Umbilical cord (tissue), 1 donor: ENCODE measurements at regions not wholly inside any gene's neighbourhood (a gene's known extent, or its start where the extent isn't known, plus 50 kb on each side); places are given as distances from the start of the nearest gene placed in this dataset.

Experiments used
- DNase-seq: peaks from one replicate; pipeline ENCODE4 v3.0.0-alpha.2; 2015; ENCODE audit warnings: low spot score

DNA sequence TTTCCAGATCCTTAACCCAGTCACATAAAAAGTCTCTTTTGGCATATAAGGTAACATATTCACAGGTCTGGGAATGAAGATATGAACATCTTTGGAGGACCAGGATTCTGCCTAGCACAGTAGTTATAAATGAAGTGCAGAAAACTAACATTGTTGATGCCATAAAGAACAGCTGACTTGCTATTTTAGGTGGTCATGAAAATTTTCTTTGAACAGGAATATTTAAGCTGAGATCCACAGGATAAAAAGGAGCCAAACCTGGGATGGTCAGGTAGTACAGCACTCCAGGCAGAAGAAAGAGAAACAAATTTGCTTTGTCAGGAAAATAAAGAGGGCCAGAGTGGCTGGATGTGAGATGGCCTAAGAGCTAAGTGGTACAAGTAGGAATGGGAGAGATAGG, 80.0 kb downstream of the CENPW start:
- no peak for DNase-seq

DNA sequence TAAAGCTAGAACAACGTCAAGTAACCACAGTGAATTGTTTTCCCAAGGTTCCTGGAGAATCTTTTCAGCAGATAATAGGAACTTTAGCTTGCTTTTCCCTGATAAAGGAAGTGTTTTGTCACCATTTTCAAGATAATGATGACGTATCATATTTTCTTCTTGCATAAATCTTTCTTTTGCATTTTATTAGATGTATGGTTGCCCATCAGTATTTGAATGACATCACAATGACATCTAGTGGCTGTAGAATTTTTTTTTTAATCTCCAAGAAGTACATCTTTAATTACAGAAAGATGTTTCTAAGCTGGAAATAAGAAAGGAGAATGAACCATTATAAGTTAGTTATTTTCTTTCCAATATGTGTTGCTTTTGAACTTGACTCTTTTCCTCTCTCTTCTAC, 83.0 kb downstream of the CENPW start:
- no peak for DNase-seq

DNA sequence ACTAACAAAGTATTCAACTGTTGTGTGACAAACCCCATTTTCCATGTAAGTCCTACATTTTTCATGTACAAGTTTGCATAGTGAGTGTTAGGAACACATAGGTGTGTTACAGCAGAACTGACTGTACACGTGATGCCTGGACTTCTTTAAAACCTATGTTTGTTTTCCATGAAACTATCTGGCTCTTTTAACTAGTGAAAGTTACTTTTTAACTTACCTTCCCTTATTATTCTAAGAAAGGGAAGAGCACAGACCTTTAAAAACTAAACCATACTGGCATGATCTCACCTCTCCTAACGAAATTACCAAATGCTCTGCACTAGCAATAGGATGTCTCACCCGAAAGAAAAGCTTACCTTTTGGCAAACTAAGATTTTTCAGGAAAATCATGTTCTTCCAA, 87.8 kb downstream of the CENPW start:
- no peak for DNase-seq

DNA sequence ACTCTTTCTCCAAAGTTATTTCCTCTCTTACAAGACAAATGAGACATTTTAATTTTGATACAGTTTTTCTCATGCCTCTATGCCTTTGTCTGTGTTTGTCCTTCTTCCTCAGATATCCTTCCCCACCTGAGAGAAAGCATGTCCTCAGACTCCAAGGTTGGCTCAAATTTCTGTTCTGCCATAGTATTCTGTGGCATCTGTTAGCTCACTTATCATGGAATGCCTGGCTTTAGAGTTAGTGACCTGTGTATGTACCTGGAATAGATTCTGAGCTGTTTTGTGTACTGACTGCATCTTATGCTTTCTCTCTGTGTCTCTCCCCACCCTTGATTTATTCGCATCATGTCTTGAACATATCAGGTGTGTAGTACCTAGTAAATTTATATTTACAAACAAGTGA, 90.0 kb downstream of the CENPW start:
- DNase-seq, result no peak

DNA sequence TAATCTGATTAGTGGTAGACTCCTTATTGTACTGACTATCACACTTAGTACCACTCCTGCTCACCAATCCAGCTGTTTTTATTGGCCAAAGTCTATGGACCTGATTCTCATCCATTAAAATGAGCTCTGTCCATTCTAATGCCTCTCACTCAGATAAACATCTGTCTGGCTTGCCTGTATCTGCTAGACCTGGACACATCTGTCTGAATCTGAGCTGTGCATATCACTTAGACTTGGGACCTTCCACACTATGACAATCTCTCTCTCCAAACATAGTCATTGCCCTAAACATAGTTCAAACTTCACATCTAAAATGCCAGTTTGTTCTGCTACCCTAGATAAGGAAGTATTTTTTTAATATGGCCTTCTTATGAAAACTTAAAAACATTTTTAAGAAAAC, 92.6 kb downstream of the CENPW start:
- no peak for DNase-seq

DNA sequence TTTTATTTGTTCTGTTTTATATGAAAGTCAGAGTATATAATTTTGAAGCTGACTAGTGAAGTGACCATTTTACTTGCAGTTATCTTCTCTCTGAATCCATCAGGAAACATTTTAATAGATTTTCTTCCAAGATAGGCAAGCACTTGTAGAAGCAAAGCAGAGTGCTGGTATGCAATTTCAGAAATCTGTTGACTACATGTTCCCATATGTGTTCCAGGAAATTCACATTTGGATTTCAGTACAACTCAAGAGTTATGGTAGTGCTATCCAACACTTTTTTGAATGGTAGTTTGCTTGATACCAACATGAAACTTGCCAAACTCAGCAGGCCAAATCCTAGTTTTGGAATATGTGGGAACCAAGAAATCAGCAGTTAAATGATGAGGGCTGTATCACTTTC, 94.0 kb downstream of the CENPW start:
- no peak for DNase-seq

DNA sequence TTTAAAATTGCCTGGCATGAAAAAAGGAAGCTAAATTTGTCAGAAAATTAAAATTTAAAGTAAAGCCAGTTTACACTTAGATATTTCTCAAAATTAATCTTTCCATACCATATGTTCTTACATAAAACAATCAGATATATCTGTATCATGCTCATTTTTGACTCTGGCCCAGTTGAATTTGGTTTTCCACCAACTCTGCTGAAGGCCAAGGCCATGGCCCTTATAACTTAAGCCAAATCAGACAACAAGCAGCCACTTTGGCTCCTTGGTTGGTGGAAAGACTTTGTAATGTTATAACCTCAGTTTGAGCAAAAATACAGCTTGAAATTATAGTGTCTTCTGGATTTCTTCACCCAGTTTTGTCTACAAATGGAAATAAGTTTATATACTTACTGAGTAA, 97.3 kb downstream of the CENPW start:
- no peak for DNase-seq

DNA sequence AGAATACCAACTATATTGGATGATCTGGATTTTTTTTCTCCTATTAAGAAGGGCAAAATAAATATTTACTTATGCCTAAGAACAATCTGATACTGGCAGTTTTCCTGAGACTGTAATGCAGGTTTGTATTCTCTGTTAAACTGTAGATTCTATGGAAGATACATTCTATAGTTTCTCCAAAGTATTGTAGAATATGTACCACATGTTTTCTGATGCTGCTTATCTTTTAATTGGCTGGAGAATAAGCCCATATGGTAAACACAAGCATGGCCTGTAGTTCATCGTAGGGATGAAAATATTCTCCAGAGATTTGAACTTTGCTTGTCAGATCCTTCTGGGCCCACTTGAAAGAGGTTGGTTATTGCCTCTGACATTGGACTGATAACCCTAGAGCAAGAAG, 99.1 kb downstream of the CENPW start:
- DNase-seq, result no peak

DNA sequence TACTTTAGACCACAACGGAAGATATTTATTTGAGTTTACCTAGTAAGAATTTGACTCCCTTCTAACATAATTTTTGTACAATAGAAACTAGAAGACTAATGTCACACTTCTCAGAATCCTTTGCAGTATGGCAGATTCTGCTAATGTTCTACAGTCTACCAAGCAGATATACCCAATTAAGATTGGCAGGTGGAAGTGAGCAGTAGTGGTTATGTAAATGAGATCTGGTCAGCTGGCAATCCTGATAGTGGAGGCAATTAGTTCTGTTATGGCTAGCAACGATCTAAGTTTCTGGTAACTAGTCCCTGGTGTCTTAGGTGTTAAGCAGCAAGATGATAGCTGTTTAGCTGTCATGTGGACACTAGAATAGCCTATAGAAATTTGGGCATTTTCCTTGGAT, 101.0 kb downstream of the CENPW start:
- DNase-seq, result no peak

DNA sequence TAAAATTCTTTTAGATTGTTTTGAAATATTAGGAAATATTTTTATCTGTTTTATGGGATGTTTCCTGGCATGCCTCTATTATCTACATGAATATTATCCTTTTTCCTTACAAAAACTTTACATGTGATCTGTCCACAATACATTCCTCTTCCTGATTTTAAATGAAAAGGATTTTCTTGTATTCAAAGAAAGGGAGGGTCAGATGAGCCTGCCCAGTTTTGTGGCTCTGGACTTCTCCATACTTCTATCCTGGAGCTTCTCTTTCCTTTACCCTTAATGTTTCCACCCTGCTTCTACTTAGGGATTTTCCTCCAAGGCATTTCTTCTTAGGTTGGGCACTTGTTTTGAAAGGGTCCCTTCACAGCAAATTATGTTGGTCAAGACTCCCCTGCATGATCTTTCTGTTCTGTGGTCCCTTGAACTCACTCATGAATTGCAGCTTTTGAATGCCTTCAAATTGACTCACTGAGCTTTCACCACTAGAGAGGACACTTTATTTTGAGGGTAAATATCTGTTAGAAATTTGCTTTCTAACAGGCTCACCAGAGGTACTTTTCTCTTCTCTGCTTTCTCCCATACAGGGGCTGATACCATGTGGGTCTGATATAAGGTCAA, 104.9 kb downstream of the CENPW start:
- no peak for DNase-seq

DNA sequence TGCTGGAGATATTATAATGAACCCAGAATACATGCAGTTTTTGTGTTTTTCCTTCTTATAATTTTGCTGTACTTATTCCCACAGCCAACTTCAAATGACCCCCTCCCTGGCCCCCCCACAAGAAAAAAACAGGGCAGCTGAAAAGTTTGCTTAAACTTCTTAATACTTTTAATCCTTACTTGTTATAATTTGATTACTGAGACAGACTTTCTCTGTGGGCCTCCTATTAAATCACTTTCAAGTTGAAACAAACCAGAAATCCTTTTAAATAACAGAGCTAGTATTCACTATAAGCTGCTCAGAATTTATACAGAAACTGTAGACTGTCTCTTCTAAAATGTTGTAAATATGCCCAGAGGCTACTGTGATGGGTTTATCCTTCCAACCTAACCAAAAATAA, 106.3 kb downstream of the CENPW start:
- DNase-seq, result peak; percentile 61

DNA sequence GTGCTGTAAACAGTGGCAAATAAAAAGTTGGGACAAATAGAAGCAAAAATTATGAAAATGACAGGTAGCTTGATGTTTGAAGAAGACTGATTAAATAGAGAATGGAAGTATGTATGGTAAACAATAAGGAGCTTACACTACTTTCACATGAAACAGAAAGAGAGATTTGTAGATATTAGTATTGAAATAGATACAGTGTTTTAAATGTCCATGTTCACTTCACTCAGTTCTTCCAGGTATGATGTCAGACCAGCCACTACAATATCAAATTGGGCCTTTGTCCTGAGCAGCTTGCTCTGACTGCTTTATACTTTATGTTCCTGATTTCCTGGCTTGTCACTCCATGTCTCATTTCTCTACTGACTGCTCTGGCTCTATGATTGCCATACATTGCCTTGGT, 107.5 kb downstream of the CENPW start:
- no peak for DNase-seq

DNA sequence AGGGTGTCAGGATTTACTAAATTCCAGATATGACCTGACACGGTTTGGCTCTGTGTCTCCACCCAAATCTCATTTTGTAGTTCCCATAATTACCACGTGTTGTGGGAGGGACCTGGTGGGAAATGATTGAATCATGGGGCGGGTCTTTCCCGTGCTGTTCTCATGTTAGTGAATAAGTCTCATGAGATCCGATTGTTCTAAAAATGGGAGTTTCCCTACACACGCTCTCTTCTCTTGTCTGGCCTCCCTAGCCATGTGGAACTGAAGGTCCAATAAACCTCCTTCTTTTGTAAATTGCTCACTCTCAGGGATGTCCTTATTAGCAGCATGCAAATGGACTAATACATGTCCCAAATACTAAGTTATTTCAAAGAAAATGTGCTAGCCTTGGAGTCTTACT, 121.1 kb downstream of the CENPW start:
- DNase-seq, result no peak

DNA sequence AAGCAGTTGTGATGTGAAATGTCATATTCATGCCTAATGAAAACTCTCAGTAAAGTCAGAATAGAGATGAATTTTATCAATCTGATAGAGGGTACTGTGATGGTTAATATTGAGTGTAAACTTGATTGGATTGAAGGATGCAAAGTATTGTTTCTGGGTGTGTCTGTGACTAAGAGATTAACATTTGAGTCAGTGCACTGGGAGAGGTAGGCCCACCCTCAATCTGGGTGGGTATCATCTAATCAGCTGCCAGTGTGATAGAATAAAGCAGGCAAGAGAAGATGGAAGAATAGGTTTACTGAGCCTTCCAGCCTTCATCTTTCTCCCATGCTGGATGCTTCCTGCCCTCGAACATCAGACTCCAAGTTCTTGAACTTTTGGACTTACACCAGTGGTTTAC, 124.3 kb downstream of the CENPW start:
- DNase-seq, result no peak

DNA sequence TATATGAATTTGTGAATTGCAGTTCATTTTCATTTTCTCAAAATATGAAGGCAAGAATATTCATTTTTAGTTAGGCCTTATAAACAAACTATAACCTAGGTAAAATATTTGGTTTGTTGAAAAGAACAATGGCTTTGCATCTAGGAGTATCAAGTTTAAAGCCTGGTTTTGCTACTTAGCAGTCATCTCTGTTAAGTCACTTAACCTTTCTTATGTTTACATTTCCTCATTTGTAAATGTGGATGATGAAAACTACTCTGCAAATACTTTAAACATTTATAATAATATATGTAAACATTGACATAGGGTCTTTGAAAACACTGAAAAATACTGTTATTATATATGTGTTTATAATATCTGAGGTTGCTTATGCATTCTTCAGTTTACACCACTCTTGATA, 135.5 kb downstream of the CENPW start:
- no peak for DNase-seq

DNA sequence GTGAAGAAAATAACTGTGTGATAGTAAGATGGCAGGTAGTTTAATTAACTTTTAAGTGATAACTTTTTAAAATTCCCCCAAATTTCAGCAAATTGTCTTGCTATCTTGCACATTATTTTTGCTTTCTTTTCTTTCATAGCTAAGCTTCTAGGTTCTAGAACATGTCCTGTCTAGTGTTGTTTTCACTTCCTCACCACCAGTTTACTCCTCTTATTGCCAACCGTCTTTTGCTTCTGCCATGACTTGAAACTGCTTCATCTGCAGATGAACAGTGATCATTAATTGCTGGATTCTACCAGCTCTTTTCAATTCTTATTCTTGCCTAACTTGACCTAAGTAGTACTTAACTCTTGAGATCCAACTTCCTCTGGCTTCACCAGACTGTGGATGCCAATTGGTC, 137.8 kb downstream of the CENPW start:
- no peak for DNase-seq

DNA sequence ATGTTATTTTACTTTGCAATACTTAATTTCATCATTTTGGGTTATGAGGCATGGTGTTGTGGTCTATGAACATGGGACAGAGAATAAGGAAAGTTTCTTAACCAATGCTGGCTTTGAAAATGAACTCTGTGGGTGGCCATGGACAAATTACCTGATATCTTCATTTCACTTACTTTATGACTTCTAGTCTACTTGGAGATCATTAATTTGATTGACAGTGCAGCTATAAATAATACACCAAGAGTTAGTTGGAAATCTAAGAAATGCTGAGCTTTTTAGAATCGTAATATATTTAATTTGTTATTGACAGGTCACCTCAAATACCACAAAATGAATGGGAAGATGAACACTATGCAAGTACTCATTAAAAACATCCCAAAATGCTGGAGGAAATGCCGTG, 140.4 kb downstream of the CENPW start:
- no peak for DNase-seq

DNA sequence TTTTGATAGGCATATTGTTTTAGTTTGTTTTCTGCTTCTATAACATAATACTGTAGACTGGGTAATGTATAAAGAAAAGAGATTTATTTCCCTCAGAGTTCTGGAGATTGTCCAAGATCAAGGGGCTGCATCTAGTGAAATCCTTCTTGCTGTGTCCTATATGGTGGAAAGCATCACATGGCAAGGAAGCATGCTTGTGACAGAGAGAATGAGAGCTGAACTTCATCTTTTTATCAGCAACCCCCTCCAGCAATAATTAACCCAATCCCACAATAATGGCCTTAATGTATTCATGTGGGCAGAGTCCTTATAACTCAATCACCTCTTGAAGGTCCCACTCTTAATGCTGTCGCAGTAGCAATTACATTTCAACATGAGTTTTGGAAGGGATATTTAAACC, 141.4 kb downstream of the CENPW start:
- DNase-seq, result no peak

DNA sequence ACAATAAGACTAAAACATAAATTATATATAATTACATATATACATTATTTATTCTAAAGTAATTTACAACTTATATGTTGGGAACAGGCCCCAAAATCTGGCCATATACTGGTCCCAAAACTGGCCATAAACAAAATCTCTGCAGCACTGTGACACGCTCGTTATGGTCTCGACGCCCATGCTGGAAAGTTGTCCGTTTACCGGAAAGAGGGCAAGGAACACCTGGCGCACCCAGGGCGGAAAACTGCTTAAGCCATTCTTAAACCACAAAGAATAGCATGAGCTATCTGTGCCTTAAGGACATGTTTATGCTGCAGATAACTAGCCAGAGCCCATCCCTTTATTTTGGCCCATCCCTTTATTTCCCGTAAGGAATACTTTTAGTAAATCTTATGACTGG, 164.9 kb downstream of the CENPW start:
- DNase-seq, result no peak

DNA sequence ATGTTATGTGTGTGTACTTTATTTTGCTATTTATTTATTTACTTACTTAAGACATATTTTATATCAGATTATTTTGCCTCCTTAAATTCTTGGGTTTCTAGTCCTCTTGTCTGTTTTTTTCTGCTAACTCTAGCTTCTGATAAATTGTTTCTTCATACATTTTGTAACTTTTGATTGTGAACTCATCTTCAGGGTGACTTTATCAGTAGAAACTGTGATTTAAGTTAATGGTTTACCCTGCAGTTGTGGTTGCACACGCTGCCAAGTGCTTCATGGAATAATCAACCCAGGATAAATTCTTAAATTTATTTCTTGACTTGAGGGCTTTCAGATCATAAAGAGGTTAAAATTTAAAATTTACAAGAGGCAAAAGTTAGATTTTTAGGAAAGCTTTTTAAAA, 173.3 kb downstream of the CENPW start:
- DNase-seq, result no peak

DNA sequence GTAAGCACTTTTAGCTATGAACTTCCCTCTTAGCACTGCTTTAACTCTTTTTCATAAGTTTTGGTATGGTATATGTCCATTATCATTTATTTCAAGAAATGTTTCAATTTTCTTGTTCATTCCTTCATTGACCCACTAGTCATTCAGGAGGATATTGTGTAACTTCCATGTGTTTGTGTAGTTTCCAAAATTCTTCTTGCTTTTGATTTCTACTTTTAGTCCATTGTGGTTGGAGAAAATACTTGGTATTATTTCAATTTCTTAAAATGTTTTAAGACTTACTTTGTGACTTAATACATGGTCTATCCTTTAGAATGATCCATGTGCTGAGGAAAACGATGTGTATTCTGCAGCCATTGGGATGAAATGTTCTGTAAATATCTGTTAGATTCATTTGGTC, 176.5 kb downstream of the CENPW start:
- DNase-seq, result no peak

DNA sequence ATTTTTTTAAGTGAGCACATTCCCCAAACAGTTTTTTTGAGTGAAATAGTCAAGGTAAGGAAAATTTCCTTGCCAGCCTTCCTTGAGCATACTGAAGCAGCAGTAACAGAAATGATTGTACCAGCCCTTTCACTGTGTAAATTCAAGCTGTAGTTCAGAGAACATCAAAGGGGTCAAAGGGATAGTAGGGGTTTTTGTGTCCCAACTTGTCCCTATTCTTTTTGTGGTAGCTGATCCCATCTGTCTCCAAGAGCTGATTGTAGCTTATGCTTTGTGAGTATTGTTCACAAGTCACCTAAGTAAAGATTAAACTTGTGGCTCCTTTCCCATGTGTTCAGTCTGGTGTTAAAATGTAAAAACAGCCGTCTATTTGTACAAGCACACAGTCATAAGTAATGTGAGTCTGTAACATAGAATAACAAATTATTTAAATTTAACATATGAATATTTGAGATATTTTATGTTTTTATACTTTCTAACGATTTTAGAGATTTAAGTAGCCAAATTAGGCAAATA, 185.0 kb downstream of the CENPW start:
- DNase-seq, result no peak

DNA sequence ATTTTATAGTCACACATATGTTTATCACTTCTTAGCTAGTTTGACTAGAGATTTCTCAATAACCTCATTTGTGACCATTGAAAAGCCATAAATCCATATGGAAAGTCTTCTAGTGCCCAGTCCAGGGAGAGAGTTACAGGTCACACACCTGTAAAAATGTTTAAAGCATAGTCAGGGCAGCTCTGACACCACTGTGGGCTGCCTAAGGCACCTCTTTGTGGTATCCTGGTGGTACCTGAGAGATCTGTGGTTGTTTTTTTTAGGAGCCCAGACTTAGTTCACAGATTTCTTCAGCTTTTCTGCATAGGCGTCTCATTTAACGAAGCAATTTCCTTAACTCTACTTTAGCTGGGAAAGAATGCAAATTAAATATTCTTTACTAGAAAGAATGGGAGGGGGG, 186.6 kb downstream of the CENPW start:
- no peak for DNase-seq

DNA sequence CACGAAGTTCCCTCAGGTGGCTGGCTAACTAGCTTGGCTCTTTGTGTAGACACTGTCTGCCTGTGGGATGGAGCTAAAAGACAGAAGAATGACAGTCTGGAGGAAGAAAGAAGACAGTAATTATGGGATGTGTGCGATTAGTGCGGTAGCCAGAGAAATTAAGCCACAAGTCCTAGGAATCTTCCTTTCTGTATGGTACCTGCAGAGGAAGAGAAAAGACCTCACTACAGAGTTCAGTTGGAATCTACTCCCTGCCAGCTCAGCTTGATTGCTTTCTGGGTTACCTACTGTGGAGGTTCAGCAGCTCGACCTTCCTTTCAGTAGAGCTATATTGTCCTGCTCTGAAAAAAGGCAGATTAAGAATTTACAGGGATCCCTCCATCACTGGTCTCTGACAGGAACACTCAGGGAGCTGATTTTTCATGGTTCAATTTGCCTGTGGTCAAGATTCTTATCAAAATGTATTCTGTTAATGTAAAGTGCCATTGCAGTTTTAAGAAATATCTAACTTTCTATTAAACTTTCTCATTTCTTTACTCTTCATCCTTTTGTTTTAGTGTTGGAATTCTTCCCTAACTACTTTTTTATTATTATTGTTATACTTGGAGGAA, 187.2 kb downstream of the CENPW start:
- DNase-seq, result no peak
